ENCODE measurements at regions not wholly inside any gene's neighbourhood (a gene's known extent, or its start where the extent isn't known, plus 50 kb on each side); places are given as distances from the start of the nearest gene placed in this dataset.
"Not testable (repeated sequence)": the region's sequence is repeated elsewhere in the genome, so short reads cannot be mapped to it uniquely, and the experiment has no call there.

GRCh38 chr13:89521672-89522071 lies 1825.8 kb upstream of the MIR17HG start:
- not testable (repeated sequence) for DNase-seq

- no peak for DNase-seq
These were observed 1806.1 kb upstream of the MIR17HG start for GRCh38 chr13:89541091-89542030.

DNA sequence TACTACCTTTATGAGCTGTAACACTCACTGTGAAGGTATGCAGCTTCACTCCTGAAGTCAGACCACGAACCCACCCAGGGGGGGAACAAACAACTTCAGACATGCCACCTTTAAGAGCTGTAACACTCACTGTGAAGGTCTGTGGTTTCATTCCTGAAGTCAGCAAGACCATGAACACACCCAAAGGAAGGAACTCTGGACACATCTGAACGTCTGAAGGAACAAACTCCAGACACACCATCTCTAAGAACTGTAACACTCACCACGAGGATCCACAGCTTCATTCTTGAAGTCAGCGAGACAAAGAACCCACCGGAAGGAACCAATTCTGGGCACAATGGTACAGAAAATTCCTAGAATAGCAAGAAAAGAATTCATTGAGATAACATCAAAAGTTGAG lies 1796.5 kb upstream of the MIR17HG start:
- DNase-seq, result no peak

GRCh38 chr13:89554801-89555200 lies 1792.7 kb upstream of the MIR17HG start:
- DNase-seq, result no peak

- DNase-seq, result no peak
These were observed 1781.9 kb upstream of the MIR17HG start for GRCh38 chr13:89565476-89566100.

DNA sequence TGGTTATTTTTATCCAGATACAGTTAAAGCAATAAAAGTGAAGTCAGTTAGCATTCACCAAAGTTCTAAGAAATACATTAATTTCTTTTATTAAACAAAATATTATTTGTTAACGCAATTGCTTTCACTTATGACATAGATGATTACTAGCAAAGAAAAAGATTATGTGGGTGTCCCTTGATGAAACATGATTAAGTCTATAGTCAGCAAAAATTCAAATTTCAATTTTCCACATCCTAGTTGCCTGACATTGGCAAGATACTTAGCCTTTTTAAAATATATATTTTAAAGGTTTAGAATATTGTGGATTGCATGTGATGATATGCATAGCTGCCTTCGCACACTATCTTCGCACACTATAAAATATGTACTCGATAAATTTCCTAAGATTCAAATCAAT lies 1780.5 kb upstream of the MIR17HG start:
- DNase-seq, result no peak

GRCh38 chr13:89568276-89568675 lies 1779.2 kb upstream of the MIR17HG start:
- no peak for DNase-seq

GRCh38 chr13:89568746-89569145 lies 1778.7 kb upstream of the MIR17HG start:
- no peak for DNase-seq

DNA sequence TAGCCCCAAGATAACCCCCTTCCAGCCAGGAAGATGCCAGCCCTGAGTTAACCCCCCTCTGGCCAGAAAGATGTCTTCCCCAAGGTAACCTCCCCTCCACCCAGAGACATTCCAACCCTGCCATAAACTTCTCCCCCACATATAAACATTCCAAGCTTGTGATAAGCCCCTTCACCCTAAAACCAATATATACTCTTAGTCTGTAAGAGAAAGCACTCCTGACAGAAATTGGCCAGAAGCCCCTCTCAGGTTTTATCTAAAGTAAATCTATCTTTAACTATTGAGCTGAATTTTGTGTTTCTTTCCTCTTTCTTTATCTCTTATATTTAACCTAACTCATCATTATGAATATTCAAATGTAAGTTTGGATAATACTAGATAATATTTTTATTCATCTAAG lies 1775.8 kb upstream of the MIR17HG start:
- no peak for DNase-seq

DNA sequence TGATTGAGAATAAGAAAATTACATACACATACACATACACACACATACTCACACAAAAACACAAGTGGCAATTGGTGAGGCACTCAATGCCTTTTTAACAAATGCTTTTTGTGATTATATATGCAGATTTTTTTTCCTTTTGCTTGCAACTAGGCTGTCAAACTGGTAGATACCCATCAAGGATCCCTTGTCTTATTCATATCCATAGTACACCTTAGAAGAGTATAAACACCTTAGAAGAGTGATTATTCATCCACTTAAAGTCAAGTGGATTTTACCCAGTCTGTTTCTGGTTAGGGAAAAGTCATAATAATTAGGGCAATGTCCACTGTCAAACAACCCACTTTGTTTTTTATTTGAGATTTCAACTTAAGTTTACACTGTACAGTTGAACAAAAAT lies 1773.4 kb upstream of the MIR17HG start:
- DNase-seq, result no peak

DNA sequence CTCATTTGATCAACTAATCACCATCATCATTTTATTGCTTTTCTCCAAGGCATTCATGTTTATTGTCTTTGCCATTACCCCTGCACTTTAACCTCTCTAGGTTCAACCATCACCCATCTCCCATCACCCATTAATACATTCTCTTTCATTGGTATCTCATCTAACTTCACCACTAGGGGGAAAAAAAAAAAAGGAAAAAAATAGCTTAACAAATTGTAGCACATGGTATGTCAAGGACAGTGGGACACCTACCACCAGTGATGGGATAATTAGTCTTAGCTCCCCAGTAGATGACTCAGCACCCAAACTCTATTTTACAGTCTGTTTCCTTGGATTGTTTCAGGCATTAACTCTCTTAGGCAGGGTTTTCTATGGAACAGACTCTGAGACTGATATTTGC lies 1770.2 kb upstream of the MIR17HG start:
- no peak for DNase-seq

GRCh38 chr13:89584058-89584620 lies 1763.3 kb upstream of the MIR17HG start:
- no peak for DNase-seq

GRCh38 chr13:89602655-89603054 lies 1744.8 kb upstream of the MIR17HG start:
- no peak for DNase-seq

GRCh38 chr13:89603187-89603586 lies 1744.3 kb upstream of the MIR17HG start:
- no peak for DNase-seq

DNA sequence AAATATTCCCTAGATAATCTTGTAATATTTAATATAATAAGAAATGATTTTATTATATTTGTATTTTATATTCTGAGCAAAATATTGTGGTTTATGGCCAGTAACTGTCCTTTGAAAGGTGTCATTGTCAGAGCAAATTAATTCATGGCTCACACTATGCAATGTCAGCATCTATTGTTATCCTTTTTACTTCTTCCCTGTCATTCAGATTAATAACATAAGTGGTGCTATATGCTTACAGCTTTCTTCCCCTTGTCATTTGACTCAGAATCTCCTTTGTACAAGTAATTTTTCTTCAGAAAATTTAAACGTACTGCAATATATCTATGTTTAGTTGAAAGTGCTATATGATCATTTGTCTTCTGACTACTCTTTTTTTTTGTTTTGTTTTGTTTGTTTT lies 1738.2 kb upstream of the MIR17HG start:
- DNase-seq, result no peak

DNA sequence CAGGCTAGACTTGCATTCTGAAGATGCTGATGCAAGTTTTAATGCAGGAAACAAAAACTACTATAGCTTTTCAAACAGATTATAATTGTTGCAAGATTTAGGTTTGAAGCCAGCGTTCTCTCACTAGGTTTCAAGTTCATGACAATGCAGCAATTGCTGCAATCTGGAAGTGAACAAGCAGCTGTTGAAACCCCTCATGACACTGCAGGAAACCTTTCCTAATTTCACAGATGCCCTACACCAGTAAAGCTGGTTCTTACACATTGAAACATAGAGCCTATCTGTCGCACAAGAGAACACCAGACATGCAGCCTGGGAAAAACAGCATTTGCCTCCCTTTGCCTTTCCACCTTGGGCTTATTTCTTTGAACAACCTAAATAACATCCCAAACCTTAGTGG lies 1737.2 kb upstream of the MIR17HG start:
- DNase-seq, result no peak

GRCh38 chr13:89610881-89611280 lies 1736.6 kb upstream of the MIR17HG start:
- DNase-seq, result no peak

DNA sequence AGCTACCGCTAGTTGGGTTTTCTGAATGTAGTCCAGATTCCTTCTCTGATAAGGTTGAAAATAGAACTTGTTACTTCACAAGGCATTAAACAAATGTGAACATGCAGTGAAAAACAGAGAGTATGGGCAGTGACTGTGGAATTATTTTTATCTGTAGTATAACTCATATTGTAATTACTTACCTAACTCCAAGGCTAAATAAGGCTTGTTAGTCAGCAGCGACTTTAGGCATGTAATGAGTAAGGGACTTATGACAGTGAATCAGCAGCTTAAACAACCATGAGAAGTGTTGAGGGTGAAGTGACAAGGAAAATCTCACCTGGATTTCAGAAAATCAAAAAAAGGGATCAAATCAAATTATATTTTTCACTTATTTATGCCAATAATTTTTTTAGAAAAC lies 1719.5 kb upstream of the MIR17HG start:
- no peak for DNase-seq

- DNase-seq, result no peak
These were observed 1718.9 kb upstream of the MIR17HG start for GRCh38 chr13:89628567-89628966.

DNA sequence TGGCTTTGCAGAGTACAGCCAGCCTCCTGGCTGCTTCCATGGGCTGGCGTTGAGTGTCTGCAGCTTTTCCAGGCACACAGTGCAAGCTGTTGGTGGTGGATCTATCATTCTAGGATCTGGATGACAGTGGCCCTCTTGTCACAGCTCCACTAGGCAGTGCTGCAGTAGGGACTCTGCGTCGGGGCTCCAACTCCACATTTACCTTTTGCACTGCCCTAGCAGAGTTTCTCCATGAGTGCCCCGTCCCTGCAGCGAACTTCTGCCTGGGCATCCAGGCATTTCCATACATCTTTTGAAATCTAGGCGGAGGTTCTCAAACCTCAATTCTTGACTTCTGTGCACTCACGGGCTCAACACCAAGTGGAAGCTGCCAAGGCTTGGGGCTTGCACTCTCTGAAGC lies 1697.3 kb upstream of the MIR17HG start:
- no peak for DNase-seq

DNA sequence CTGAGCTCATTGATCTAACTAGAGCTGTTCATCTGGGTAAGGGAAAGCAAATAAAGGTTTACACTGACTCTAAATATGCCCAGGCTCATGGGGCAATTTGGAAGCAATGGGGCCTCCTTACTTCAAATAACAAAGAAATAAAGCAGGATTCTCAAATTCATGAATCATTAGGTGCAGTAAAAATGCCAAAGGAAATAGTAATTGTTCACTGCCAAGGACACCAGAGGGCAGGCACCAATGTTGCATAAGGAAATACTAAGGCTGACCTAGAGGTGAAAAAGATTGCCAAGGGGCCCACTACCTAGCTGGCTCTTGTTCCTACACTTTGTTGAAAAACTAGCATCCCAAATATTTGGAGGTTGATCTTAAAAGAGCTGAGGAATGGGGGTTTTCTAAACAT lies 1686.7 kb upstream of the MIR17HG start:
- no peak for DNase-seq

DNA sequence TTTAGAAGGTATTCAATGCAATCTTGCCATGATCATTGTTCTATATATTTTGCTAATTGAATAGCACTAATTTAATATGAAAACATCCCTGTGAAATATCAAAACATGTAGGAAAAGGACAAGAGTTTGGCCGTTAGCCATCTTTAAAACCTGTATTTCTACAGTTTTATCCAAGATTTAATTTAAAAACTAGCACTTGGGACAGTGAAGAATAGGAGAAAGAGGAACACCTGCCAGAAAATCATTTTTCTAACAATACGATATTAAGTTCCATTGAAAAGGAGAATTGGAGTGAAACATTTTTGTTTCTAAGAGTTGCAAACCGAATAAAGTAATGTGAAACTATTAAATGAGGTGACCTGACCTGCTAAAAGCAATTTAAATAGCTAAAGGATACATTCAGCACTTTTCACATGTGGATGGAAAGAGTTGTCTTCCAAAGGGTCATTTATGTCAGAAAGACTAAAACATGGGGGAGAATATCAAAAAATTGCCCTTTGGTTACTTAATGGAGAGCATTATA lies 1673.6 kb upstream of the MIR17HG start:
- no peak for DNase-seq

DNA sequence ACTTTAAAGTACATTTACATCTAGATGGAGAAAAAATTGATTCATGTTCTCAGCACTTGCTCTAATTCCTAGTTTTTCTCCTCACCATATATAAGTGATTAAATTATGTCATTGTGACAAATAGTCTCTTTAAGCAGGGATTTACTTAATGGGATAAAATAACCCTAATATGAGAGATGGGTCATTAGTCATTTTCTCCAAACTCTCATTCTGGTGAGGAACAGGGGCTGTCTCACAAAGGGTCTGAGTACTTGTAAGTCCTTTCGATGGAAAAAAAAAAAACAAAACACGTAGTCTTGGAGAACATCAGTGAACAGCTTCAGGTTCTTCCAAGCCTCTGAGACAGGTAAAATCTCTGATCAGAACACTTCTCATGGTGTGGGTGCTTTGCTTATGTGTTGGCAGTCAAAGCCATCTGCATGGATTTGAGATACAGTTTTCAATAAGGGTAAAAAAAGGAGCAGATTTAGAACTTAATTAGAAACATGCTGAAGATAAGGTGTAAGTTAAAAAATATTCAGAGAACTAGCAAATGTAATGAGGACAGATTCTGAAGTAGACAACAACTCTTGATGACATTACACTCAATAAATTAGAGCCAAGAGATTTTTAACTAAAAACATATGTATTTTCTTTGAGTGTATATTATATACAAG lies 1668.9 kb upstream of the MIR17HG start:
- no peak for DNase-seq
